ENCODE measurements at regions not wholly inside any gene's neighbourhood (a gene's known extent, or its start where the extent isn't known, plus 50 kb on each side); places are given as distances from the start of the nearest gene placed in this dataset.

GRCh38 chr2:217277646-217278398 is 418.0 kb upstream of the TNP1 start:
- TF ChIP-seq, protein P1, sequence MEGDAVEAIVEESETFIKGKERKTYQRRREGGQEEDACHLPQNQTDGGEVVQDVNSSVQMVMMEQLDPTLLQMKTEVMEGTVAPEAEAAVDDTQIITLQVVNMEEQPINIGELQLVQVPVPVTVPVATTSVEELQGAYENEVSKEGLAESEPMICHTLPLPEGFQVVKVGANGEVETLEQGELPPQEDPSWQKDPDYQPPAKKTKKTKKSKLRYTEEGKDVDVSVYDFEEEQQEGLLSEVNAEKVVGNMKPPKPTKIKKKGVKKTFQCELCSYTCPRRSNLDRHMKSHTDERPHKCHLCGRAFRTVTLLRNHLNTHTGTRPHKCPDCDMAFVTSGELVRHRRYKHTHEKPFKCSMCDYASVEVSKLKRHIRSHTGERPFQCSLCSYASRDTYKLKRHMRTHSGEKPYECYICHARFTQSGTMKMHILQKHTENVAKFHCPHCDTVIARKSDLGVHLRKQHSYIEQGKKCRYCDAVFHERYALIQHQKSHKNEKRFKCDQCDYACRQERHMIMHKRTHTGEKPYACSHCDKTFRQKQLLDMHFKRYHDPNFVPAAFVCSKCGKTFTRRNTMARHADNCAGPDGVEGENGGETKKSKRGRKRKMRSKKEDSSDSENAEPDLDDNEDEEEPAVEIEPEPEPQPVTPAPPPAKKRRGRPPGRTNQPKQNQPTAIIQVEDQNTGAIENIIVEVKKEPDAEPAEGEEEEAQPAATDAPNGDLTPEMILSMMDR (IDR thresholded peaks at IDR 0.05): no peak
- TF ChIP-seq POLR2AphosphoS5 (IDR thresholded peaks at IDR 0.05; ENCODE audit: low read depth, low read length): no peak
- TF ChIP-seq REST (IDR thresholded peaks at IDR 0.05; ENCODE audit: insufficient read depth in 1 of 2, low read depth in 2 of 2, low read length in 1 of 2): no peak
- TF ChIP-seq TCF7L2 (IDR thresholded peaks at IDR 0.05; ENCODE audit: low read depth, low read length): no peak
- no peak for TF ChIP-seq SIN3A (IDR thresholded peaks at IDR 0.05; ENCODE audit: borderline replicate concordance, insufficient read depth, low read depth, low read length)

Data from Panc1 (cell line).